HuH-7 (cell line): ENCODE measurements at regions not wholly inside any gene's neighbourhood (a gene's known extent, or its start where the extent isn't known, plus 50 kb on each side); places are given as distances from the start of the nearest gene placed in this dataset.
"Not testable (repeated sequence)": the region's sequence is repeated elsewhere in the genome, so short reads cannot be mapped to it uniquely, and the experiment has no call there.

ENCODE experiments used
- DNase-seq: peaks from one replicate; pipeline ENCODE4 v3.0.0; 2011; ENCODE audit warnings: low spot score

- no peak for DNase-seq
These were observed 139.0 kb upstream of the NCOR2 start for GRCh38 chr12:124706363-124706762.

- no peak for DNase-seq
These were observed 138.2 kb upstream of the NCOR2 start for GRCh38 chr12:124705545-124706138.

GRCh38 chr12:124704619-124705018 is 137.2 kb upstream of the NCOR2 start:
- DNase-seq = no peak

GRCh38 chr12:124703856-124704255 is 136.4 kb upstream of the NCOR2 start:
- DNase-seq = no peak

DNA sequence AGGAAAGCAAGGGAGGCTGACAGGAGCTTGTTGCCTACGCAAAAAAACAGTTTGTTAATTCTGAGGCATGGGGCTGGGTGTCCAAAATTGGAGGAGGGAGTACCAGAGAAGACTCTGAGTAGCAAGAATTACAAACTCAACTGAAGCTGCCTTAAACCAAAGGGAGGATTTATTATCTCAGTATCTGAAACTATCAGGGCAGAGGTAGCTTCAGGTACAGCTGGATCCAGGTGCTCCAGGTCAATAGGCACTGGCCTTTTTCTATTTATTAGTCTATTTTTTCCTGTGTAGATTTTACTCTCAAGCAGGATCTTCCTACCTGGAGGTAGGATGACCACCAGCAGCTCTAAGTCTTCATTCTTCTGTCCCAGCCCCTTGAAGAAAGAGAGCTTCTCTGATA is 135.3 kb upstream of the NCOR2 start:
- DNase-seq = no peak

DNA sequence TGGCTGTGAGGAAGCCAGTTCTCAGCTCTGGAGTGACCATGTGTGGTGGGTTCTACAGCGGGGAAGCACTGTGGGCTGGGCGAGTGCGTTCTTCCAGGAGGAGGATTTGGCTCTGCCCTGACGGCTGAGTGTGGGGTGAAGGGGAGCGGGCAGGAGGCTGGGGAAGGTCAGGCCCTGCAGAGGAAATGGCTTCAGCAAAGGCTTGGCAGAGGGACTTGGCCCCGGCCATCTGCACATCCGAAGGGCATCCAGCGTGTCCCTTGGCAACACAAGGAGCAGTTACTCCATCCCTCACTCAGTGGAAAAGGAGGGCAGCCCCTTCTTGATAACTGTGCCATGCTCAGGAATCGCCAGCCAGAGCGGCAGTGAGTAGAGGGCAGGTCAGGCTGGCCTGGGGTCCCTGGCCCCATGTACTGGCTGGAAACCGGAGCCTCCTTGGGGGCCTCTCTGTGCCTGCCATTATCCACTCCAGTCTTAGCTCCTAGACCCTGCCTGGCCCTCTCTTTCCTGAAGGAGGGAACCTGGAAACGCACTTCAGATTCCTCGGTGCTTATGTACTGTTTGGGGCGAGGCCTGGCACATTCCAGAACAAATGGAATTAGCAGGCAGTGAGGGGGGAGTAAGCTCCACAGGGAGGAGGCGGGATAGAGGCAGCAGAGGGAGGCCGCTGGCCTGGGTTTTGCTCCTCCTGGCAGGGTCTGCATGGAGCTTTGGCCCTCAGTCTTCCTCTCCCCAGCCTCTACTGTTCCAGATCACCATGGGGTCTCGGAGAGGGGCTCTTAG is 133.6 kb upstream of the NCOR2 start:
- no peak for DNase-seq

- DNase-seq = no peak
These were observed 132.5 kb upstream of the NCOR2 start for GRCh38 chr12:124699909-124700308.

DNA sequence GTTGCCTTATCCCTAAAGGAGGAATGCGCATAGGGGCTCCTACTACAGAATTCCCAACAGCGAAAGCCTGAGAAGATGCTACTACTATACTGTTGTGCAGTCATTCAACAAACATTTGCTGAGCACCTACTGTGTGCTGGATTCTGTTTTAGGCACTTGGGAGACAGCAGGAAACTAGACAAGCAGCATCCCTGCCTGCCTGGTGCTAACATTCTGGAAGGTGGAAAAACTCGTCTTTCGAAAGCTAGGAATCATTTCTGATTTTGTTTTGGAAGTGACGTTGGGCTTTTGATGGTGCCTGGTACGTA is 131.5 kb upstream of the NCOR2 start:
- DNase-seq = no peak

GRCh38 chr12:124698211-124698997 is 131.0 kb upstream of the NCOR2 start:
- no peak for DNase-seq

DNA sequence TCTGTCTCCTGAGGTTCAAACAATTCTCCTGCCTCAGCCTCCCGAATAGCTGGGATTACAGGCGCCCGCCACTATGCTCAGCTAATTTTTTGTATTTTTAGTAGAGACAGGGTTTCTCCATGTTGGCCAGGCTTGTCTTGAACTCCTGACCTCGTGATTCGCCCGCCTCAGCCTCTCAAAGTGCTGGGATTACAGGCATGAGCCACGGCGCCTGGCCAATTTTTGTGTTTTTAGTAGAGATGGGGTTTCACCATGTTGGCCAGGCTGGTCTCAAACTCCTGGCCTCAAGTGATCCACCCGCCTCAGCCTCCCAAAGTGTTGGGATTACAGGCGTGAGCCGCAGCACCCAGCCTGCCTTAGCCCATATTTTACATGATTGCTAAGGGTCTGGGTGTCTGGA is 130.3 kb upstream of the NCOR2 start:
- not testable (repeated sequence) for DNase-seq

- DNase-seq = no peak
These were observed 129.5 kb upstream of the NCOR2 start for GRCh38 chr12:124696693-124697476.

GRCh38 chr12:124695861-124696260 is 128.4 kb upstream of the NCOR2 start:
- no peak for DNase-seq

DNA sequence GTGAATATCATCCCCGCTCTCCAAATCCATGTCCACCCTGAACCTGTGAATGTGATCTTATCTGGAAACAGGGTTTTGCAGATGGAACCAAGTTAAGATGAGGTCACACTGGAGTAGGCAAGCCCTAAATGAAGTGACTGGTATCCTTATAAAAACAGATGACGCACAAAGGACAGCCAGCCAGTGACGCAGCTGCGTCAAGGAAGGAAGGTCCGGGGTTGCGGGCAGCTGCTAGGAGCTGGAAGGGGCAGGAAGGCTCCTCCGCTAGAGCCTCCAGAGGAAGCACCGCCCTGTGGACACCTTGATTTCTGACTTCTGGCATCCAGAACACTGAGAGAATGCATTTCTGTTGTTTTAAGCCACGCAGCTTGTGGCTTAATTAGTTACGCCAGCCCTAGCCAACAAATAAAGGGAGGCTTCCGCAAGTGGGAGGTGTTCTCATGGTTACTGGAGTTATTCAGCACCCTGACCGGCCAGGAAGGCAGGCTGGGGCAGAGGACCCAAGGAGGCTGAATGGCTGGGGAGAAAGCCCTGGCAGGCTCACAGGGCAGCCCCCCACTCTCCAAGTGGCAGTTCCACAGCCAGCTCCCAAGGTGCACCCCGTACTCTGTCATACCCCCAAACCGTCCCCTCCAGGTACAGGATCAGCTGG is 127.6 kb upstream of the NCOR2 start:
- no peak for DNase-seq

- DNase-seq = no peak
These were observed 126.8 kb upstream of the NCOR2 start for GRCh38 chr12:124694250-124694649.

- no peak for DNase-seq
These were observed 125.8 kb upstream of the NCOR2 start for GRCh38 chr12:124693111-124693723.

- no peak for DNase-seq
These were observed 125.0 kb upstream of the NCOR2 start for GRCh38 chr12:124692443-124692842.

- no peak for DNase-seq
These were observed 124.0 kb upstream of the NCOR2 start for GRCh38 chr12:124691429-124691828.

- no peak for DNase-seq
These were observed 122.2 kb upstream of the NCOR2 start for GRCh38 chr12:124689631-124690030.

GRCh38 chr12:124688356-124688992 is 121.1 kb upstream of the NCOR2 start:
- DNase-seq = no peak

DNA sequence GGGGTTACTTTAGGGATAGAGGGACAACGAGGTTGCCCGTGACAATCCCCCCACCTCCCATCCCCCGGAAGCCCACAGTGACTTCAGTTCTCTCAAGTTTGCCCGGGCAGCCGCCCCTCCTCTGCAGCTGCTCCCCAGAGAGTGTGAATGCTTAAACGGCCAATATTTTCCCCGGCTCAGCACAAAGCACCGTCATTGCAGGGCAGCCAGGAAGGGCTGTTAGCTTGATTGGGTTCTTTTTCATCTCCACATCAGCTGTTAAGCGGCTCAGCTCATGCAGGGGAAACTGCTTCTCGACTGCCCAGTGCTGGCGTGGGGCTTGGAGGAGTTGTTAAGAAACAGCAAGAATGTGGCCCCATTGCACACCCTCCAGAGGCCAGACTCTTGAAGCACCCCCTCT is 120.5 kb upstream of the NCOR2 start:
- no peak for DNase-seq
